Astrocyte of the spinal cord (primary cell): ENCODE measurements at regions not wholly inside any gene's neighbourhood (a gene's known extent, or its start where the extent isn't known, plus 50 kb on each side); places are given as distances from the start of the nearest gene placed in this dataset.

ENCODE experiments used
- DNase-seq: peaks from one replicate; pipeline ENCODE4 v3.0.0; 2011; ENCODE audit warnings: low read depth, low spot score
- H3K4me3 ChIP-seq: 2 replicates; pipeline ENCODE4 v1.5.1; 2011; ENCODE audit warnings: low read depth, mild to moderate bottlenecking, low read length, moderate library complexity
- in situ Hi-C: cut with HindIII; loops from 2 replicates; pipeline ENCODE4 v1.10.0; 2017; ENCODE audit warnings: low sequenced_read_pairs
- TF ChIP-seq, protein P1 (sequence below): IDR thresholded peaks from 2 replicates; pipeline ENCODE4 v1.5.1; 2012; ENCODE audit warnings: low read depth, mild to moderate bottlenecking, low read length, inconsistent platforms

DNA sequence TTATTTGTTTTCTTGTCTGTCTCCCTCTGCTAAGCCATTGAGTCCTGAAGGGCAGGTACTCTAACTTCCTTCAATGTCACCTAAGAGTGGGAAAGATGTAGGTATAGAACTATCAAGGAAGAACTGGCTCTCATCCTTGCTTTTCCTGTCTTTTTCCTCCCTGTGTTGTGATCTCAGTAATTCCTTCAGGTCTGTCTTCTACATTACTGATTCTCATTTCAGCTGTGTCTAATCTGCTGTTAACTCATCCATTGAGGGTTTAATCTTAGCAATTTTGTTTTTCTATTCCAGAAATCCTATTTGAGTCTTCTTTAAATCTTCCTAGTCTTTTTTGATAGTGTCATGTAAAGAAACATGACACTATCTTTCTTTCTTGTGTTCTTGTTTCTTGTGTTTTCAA lies 124.5 kb upstream of the PLXNC1 start:
- in situ Hi-C loops = no loop called here
- H3K4me3 ChIP-seq = no peak overlapping the region
- DNase-seq = no peak
- TF ChIP-seq, protein P1, sequence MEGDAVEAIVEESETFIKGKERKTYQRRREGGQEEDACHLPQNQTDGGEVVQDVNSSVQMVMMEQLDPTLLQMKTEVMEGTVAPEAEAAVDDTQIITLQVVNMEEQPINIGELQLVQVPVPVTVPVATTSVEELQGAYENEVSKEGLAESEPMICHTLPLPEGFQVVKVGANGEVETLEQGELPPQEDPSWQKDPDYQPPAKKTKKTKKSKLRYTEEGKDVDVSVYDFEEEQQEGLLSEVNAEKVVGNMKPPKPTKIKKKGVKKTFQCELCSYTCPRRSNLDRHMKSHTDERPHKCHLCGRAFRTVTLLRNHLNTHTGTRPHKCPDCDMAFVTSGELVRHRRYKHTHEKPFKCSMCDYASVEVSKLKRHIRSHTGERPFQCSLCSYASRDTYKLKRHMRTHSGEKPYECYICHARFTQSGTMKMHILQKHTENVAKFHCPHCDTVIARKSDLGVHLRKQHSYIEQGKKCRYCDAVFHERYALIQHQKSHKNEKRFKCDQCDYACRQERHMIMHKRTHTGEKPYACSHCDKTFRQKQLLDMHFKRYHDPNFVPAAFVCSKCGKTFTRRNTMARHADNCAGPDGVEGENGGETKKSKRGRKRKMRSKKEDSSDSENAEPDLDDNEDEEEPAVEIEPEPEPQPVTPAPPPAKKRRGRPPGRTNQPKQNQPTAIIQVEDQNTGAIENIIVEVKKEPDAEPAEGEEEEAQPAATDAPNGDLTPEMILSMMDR = no peak

DNA sequence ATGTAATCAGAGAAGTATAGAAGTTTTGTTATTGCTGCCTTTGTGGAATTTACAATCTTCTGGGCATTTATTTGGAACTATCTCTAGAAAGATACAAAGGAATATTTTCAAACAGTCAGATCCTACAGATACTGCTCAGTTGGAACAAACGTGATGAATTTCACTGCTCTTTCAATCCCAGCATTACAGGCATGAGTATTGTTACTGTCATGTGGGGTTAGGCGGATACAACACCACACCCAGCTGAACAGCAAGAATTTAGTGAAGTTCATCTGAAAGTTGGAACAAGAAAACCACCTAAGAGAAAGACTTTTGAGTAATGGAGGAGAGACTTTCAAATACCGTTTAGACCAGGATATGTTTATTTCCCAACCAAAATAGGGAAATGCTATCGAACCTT lies 123.3 kb upstream of the PLXNC1 start:
- in situ Hi-C loops = no loop called here

DNA sequence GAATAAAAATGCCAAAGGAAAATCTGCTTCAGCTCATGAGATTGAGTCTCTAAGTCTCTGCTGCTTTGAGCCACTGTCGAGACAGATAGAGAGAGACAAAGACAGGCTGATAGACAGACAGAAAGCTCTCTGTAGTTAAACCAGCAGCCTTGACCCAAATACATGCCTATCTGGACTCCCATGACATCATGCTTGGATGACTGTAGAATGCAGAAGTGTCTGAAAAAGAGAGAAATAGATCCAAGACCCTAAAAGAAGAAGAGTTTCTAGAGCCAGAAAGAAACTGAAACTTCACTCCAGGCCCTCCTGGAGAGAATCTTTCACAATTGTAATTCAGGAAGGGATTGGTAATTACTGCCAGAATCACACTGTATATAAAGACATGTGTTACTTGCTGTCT lies 122.6 kb upstream of the PLXNC1 start:
- DNase-seq = no peak
- H3K4me3 ChIP-seq = no peak overlapping the region
- in situ Hi-C loops = no loop called here
- TF ChIP-seq, protein P1 = no peak

More for the DNA sequence above, 123.3 kb upstream of the PLXNC1 start:
- TF ChIP-seq, protein P1 = no peak
- no peak overlapping the region for H3K4me3 ChIP-seq
- no peak for DNase-seq

DNA sequence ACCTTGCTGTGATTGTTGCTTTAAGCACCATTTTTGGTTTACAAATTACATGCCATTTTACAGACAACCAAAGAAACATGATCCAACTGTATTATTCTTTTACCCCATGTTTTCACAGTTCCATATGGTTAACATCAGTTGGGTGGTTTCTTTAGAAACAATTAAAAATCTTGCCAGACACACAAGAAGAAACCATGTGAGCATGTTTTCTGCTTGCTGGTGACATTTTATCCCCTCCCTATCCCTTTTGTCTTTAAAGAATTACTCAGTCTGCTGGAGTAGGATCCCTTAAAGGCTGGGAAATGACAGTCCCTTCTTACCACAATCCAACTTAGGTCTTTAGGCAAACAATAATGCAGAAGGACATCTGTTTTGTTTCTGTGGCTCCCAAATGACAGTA lies 121.8 kb upstream of the PLXNC1 start:
- no peak overlapping the region for H3K4me3 ChIP-seq
- in situ Hi-C loops = no loop called here
- TF ChIP-seq, protein P1 = no peak
- DNase-seq = no peak

DNA sequence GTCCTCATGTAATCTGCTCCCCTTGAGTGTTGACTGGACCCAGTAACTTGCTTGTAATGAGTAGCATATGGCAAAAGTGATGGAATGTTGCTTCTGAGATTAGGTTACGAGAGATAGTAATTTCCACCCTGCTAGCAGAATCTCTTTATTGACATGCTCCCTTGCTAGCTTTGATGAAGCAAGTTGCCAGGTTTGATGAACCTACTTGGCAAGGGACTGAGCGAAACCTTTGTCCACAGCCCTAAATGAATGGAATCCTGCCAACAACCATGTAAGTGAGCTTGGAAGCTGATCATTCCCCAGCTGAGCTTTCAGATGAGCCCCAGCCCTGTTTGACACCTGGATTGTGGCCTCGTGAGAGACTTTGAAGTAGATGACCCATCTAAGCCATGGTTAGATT lies 120.8 kb upstream of the PLXNC1 start:
- TF ChIP-seq, protein P1 = no peak
- in situ Hi-C loops = no loop called here
- H3K4me3 ChIP-seq = no peak overlapping the region
- DNase-seq = no peak

DNA sequence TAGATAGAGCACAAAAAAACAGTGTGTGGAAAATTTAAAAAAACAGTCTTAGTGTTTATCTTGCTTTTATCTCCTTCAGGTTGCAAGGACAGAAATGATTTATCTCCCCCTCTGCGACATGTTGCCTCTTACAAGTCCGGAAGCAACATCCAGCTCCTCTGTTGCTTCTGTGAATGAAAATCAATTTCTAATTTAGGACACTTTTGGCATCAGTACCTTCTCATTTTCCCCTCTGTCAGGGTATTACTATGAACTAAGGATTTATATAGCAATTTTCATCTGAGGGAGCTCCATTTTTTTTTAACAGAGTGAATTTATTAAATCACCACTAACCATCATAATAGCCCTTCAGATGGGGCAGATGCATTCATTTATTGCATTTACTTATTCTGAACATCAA lies 116.6 kb upstream of the PLXNC1 start:
- TF ChIP-seq, protein P1 = no peak
- H3K4me3 ChIP-seq = no peak overlapping the region
- DNase-seq = no peak
- in situ Hi-C loops = no loop called here

DNA sequence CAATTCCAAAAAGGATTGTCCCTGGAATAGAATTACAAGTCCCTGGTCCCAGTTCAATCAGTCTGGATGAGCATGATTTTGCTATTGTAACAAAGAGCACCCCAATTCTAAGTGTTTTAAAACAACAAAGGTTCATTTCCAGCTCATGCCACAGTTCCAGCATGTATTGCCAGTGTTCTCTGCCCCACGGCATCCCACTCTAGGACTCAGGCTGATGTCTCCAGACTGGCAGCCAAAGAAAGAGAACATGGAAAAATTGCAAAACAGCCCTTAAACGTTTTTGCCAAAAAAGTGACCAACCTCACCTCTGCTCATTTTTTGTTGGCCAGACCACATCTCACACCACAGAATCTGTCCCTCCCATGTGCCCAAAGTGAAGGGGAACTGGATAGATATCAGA lies 116.0 kb upstream of the PLXNC1 start:
- TF ChIP-seq, protein P1 = no peak
- H3K4me3 ChIP-seq = no peak overlapping the region
- no peak for DNase-seq
- in situ Hi-C loops = no loop called here
